ENCODE measurements at regions not wholly inside any gene's neighbourhood (a gene's known extent, or its start where the extent isn't known, plus 50 kb on each side); places are given as distances from the start of the nearest gene placed in this dataset.

DNA sequence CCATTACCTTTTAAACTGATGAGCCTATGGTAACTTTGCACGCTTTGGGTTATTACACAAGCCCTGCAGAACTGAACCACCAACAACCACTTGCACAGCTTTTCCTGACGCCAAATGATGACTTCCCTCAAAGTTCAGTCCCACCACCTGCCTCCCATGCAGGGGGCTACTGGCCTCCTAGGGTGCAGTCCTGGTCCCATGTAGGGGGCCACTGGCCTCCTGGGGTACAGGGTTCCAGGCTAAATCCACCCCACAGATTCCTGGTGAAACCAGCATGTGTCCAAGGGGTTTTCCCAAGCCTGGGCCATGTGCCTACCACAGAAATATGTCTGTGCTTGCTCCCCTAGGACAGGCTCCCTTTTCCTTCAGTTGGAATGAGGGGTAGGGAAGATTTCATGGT lies 73.4 kb upstream of the ZNF678 start:
- intact Hi-C loops (cut with micrococcal nuclease) (no loop called here), dilution Hi-C loops (cut with MboI; ENCODE audit: extremely low pct_ligation_motif_present, low sequenced_read_pairs) (no loop called here)
- Histone ChIP-seq H3K4me2 (ENCODE audit: insufficient read depth, low read length) (no peak overlapping the region), H3K9me3 (replicated peaks; ENCODE audit: control insufficient read depth, insufficient read depth, low read length) (no peaks in the 10 kb centered on the region), H2AFZ (ENCODE audit: low read depth, low read length) (no peak overlapping the region), H3K27ac (ENCODE audit: insufficient read depth, low read depth, low read length) (no peak overlapping the region), H4K20me1 (replicated peaks; ENCODE audit: control insufficient read depth, extremely low read depth, insufficient read depth, low read length) (no peaks in the 10 kb centered on the region), H3K9ac (replicated peaks; ENCODE audit: extremely low read depth, insufficient read depth, low read length) (no peak overlapping the region), H3K27me3 (ENCODE audit: control insufficient read depth in 2 of 2, insufficient read depth in 2 of 2, low read length in 2 of 2) (peaks cover 0 to 5% of the 10 kb centered on the region in 2 experiments), H3K4me1 (ENCODE audit: control insufficient read depth, extremely low read depth, insufficient read depth, low read length) (no peaks in the 10 kb centered on the region), H3K9me1 (replicated peaks; ENCODE audit: control insufficient read depth, extremely low read depth, insufficient read depth, low read length) (no peaks in the 10 kb centered on the region), H3K4me3 (replicated peaks in 1 of 3; ENCODE audit: insufficient read depth in 1 of 3, low read depth in 1 of 3, low read length in 3 of 3) (no peak overlapping the region), H3K79me2 (ENCODE audit: control insufficient read depth, insufficient read depth, low read length) (no peaks in the 10 kb centered on the region), H3K36me3 (ENCODE audit: control insufficient read depth in 2 of 2, extremely low read depth in 1 of 2, insufficient read depth in 2 of 2, low read length in 2 of 2) (no peaks in the 10 kb centered on the region)
- FAIRE-seq = no peak
- TF ChIP-seq, protein P1, sequence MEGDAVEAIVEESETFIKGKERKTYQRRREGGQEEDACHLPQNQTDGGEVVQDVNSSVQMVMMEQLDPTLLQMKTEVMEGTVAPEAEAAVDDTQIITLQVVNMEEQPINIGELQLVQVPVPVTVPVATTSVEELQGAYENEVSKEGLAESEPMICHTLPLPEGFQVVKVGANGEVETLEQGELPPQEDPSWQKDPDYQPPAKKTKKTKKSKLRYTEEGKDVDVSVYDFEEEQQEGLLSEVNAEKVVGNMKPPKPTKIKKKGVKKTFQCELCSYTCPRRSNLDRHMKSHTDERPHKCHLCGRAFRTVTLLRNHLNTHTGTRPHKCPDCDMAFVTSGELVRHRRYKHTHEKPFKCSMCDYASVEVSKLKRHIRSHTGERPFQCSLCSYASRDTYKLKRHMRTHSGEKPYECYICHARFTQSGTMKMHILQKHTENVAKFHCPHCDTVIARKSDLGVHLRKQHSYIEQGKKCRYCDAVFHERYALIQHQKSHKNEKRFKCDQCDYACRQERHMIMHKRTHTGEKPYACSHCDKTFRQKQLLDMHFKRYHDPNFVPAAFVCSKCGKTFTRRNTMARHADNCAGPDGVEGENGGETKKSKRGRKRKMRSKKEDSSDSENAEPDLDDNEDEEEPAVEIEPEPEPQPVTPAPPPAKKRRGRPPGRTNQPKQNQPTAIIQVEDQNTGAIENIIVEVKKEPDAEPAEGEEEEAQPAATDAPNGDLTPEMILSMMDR (IDR thresholded peaks at IDR 0.05; ENCODE audit: extremely low read depth in 1 of 2, insufficient read depth in 1 of 2, low read depth in 1 of 2, low read length in 2 of 2) = no peak
- no peak for TF ChIP-seq POLR2AphosphoS5 (IDR thresholded peaks at IDR 0.05; ENCODE audit: insufficient read depth, low read depth, low read length)
- TF ChIP-seq FOS (IDR thresholded peaks at IDR 0.05; ENCODE audit: borderline replicate concordance, insufficient read depth, low read length) = no peak
- no peak for TF ChIP-seq GATA2 (IDR thresholded peaks at IDR 0.05; ENCODE audit: insufficient read depth, insufficient read length, low read depth, low read length)
- TF ChIP-seq JUN (IDR thresholded peaks at IDR 0.05; ENCODE audit: borderline replicate concordance, insufficient read depth, insufficient read length, low read depth) = no peak
- TF ChIP-seq, protein P2, sequence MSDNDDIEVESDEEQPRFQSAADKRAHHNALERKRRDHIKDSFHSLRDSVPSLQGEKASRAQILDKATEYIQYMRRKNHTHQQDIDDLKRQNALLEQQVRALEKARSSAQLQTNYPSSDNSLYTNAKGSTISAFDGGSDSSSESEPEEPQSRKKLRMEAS (IDR thresholded peaks at IDR 0.05; ENCODE audit: insufficient read depth, insufficient read length) = no peak
- TF ChIP-seq EZH2 (IDR thresholded peaks at IDR 0.05; ENCODE audit: borderline replicate concordance, low read depth, low read length, severe bottlenecking) = no peak
- no peak for TF ChIP-seq POLR2A (IDR thresholded peaks at IDR 0.05; ENCODE audit: low read depth, low read length)
- TF ChIP-seq MYC (IDR thresholded peaks at IDR 0.05; ENCODE audit: low read depth, low read length) = no peak
- no peak for DNase-seq (ENCODE audit: low read depth, low spot score)
- ChIA-PET POLR2A (no interaction called here), CTCF (interaction anchor here (1.8 to 1.9 kb wide), 2 partner anchors 9 to 53 kb away, joined by 7 to 9 read pairs; no protein-coding TSS in a partner anchor)
- BruUV-seq (replicated peaks) = no TSS peak

Measured in endothelial cell of umbilical vein (primary cell).